ENCODE measurements at regions not wholly inside any gene's neighbourhood (a gene's known extent, or its start where the extent isn't known, plus 50 kb on each side); places are given as distances from the start of the nearest gene placed in this dataset.

- TF ChIP-seq CTCF (IDR thresholded peaks at IDR 0.05) (no peak), POLR2A (IDR thresholded peaks at IDR 0.05) (no peak), EP300 (IDR thresholded peaks at IDR 0.05) (no peak), POLR2AphosphoS5 (IDR thresholded peaks at IDR 0.05) (no peak)
These were observed 94.6 kb upstream of the RNF32 start for GRCh38 chr7:156545979-156546378.
